Lung (tissue), 11 donors: ENCODE measurements at regions not wholly inside any gene's neighbourhood (a gene's known extent, or its start where the extent isn't known, plus 50 kb on each side); places are given as distances from the start of the nearest gene placed in this dataset.

Experiments
- ATAC-seq: fragments of 200-7000 bp; cut with Tn5 transposase; one replicate; pipeline ENCODE4 v1.9.1; 2020; ENCODE audit warnings: moderate number of reproducible peaks; ENCODE audit not compliant: insufficient read depth, low FRiP score
- DNase-seq, 3 donors: peaks; one replicate each; pipeline ENCODE4 v3.0.0-alpha.2; 2013 to 2017
- H3K27ac ChIP-seq, 2 donors: one replicate each; pipeline ENCODE4 v1.5.1; 2013; ENCODE audit warnings: mild to moderate bottlenecking in 2 of 2, moderate library complexity in 2 of 2, control low read depth in 1 of 2, inconsistent platforms in 1 of 2, low read depth in 1 of 2, low read length in 1 of 2
- H3K27me3 ChIP-seq, 3 donors: one replicate each; pipeline ENCODE4 v1.5.1; 2013; ENCODE audit warnings: low read length in 2 of 3; ENCODE audit not compliant: control insufficient read depth in 3 of 3, insufficient read depth in 3 of 3
- H3K36me3 ChIP-seq, 4 donors: one replicate each; pipeline ENCODE4 v1.5.1; 2013; ENCODE audit warnings: low read length in 4 of 4, mild to moderate bottlenecking in 1 of 4, moderate library complexity in 1 of 4; ENCODE audit not compliant: control insufficient read depth in 4 of 4, insufficient read depth in 4 of 4
- H3K4me1 ChIP-seq, 5 donors: one replicate each; pipeline ENCODE4 v1.5.1; 2013; ENCODE audit warnings: low read length in 5 of 5, mild to moderate bottlenecking in 2 of 5, moderate library complexity in 1 of 5; ENCODE audit not compliant: control insufficient read depth in 5 of 5, insufficient read depth in 5 of 5
- H3K4me3 ChIP-seq: one replicate; pipeline ENCODE4 v1.5.1; 2013; ENCODE audit warnings: mild to moderate bottlenecking, control low read depth, moderate library complexity
- H3K9ac ChIP-seq, 2 donors: one replicate each; pipeline ENCODE4 v1.5.1; 2013; ENCODE audit warnings: low read length in 2 of 2, control low read depth in 1 of 2; ENCODE audit not compliant: insufficient read depth in 1 of 2
- H3K9me3 ChIP-seq, 4 donors: one replicate each; pipeline ENCODE4 v1.5.1; 2013; ENCODE audit warnings: low read length in 3 of 4, mild to moderate bottlenecking in 1 of 4, moderate library complexity in 1 of 4; ENCODE audit not compliant: control insufficient read depth in 4 of 4, insufficient read depth in 3 of 4
- WGBS, 2 donors: extraction: QIAGEN DNeasy Blood & Tissue Kit; methylation state at CpG; one replicate each; pipeline ENCODE4 v1.1.7; 2013; 5-methylcytosine and 5-hydroxymethylcytosine counted together
- TF ChIP-seq, protein P1 (sequence below): IDR thresholded peaks from 2 replicates; pipeline ENCODE4 v1.5.1; 2012; ENCODE audit warnings: mild to moderate bottlenecking; ENCODE audit errors: control extremely low read depth, extremely low read depth
- donor health status: control.
- donor health status: control.
- donor health status: Bipolar disorder and iron deficiency.
- donor health status: healthy.
- donor health status: DM: yes; HTN: yes; CAD: no.

DNA sequence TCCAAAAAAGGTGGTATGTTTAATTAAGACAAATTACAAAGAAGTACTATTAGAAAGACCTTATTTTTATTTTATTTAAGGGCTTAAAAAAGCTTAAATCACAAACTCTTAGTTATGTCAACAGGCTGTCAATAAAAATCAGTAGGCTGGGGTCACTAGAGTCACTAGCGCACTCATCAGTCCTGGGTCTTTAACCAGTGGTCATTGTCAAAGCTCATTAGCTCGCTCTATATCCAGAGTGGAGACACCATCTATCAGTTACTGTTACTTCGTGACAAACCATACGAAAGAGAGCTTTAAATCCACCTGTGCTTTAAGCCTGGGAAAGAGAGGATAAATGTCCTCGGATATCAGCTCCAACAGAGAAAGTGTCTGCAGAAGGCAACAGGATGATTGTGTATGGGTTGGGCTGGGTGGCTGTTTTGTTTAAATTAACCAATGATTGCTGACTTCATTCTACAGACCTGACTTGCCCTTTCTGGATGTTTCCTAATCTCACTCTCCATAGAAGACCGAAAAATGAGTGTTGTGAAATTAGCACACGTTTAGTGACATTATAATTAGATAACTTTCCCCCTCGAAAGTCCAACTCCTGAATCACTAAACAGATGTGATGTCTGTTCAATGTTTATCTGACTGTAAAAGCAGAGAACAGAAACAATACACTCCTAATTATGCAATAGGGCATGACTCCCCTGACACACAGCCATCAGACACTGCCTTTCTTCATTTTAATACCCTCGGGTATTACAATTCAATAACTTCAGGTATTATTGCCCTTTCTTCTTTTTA, 123.6 kb upstream of the TNPO1 start:
- H3K4me1 ChIP-seq: peaks cover 0 to 3% (median 0%) of the 10 kb centered on the region in 5 donors
- 71 to 78% methylated on average over 9 of the region's 9 CpGs for WGBS, 2 donors
- TF ChIP-seq, protein P1, sequence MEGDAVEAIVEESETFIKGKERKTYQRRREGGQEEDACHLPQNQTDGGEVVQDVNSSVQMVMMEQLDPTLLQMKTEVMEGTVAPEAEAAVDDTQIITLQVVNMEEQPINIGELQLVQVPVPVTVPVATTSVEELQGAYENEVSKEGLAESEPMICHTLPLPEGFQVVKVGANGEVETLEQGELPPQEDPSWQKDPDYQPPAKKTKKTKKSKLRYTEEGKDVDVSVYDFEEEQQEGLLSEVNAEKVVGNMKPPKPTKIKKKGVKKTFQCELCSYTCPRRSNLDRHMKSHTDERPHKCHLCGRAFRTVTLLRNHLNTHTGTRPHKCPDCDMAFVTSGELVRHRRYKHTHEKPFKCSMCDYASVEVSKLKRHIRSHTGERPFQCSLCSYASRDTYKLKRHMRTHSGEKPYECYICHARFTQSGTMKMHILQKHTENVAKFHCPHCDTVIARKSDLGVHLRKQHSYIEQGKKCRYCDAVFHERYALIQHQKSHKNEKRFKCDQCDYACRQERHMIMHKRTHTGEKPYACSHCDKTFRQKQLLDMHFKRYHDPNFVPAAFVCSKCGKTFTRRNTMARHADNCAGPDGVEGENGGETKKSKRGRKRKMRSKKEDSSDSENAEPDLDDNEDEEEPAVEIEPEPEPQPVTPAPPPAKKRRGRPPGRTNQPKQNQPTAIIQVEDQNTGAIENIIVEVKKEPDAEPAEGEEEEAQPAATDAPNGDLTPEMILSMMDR: no peak
- H3K9ac ChIP-seq: no peak overlapping the region
- ATAC-seq (no peak), DNase-seq (peak in 1 of 3 donors; percentile 34)
- H3K27me3 ChIP-seq: no peaks in the 10 kb centered on the region
- H3K4me3 ChIP-seq: no peak overlapping the region
- H3K9me3 ChIP-seq: no peaks in the 10 kb centered on the region
- H3K36me3 ChIP-seq: no peaks in the 10 kb centered on the region
- H3K27ac ChIP-seq: no peak overlapping the region

- DNase-seq: no peak
- no peaks in the 10 kb centered on the region for H3K27me3 ChIP-seq
- TF ChIP-seq, protein P1: no peak
- 78 to 87% methylated on average over 4 of the region's 4 CpGs for WGBS, 2 donors
- no peak overlapping the region for H3K27ac ChIP-seq
- peaks cover 0 to 3% (median 0%) of the 10 kb centered on the region in 5 donors for H3K4me1 ChIP-seq
- no peak overlapping the region for H3K9ac ChIP-seq
- no peaks in the 10 kb centered on the region for H3K36me3 ChIP-seq
- ATAC-seq: no peak
- H3K9me3 ChIP-seq: no peaks in the 10 kb centered on the region
- H3K4me3 ChIP-seq: no peak overlapping the region
Measured at GRCh38 chr5:72692231-72692637, 124.2 kb upstream of the TNPO1 start.

GRCh38 chr5:72691751-72692150, 124.7 kb upstream of the TNPO1 start:
- Histone ChIP-seq H3K4me3 (no peak overlapping the region), H3K36me3 (no peaks in the 10 kb centered on the region), H3K27me3 (no peaks in the 10 kb centered on the region), H3K4me1 (peaks cover 0 to 3% (median 0%) of the 10 kb centered on the region in 5 donors), H3K27ac (no peak overlapping the region), H3K9ac (no peak overlapping the region), H3K9me3 (no peaks in the 10 kb centered on the region)
- ATAC-seq (no peak), DNase-seq (no peak)
- TF ChIP-seq, protein P1: no peak
- 65 to 76% methylated on average over 3 of the region's 3 CpGs for WGBS, 2 donors
